IMR-90 (cell line): ENCODE measurements at regions not wholly inside any gene's neighbourhood (a gene's known extent, or its start where the extent isn't known, plus 50 kb on each side); places are given as distances from the start of the nearest gene placed in this dataset.

Experiments
- ELK1 ChIP-seq: fragments of 150-350 bp; IDR thresholded peaks from 2 replicates; pipeline ENCODE4 v1.6.1; 2016; ENCODE audit warnings: low read depth, mild to moderate bottlenecking, low read length, moderate library complexity, borderline replicate concordance
- FOS ChIP-seq: fragments of 150-350 bp; IDR thresholded peaks from 2 replicates; pipeline ENCODE4 v1.6.1; 2016; ENCODE audit warnings: low read depth, low read length
- MAZ ChIP-seq: IDR thresholded peaks from 2 replicates; pipeline ENCODE4 v1.6.1; 2012; ENCODE audit warnings: low read depth, mild to moderate bottlenecking, low read length, improper control_type of control experiment, moderate library complexity, borderline replicate concordance
- POLR2A ChIP-seq: IDR thresholded peaks from 2 replicates; pipeline ENCODE4 v1.6.1; 2012; ENCODE audit warnings: mild to moderate bottlenecking, low read depth, low read length
- RAD21 ChIP-seq: IDR thresholded peaks from 2 replicates; pipeline ENCODE4 v1.6.1; 2012; ENCODE audit warnings: low read length, improper control_type of control experiment
- RCOR1 ChIP-seq: IDR thresholded peaks from 2 replicates; pipeline ENCODE4 v1.6.1; 2012; ENCODE audit warnings: mild to moderate bottlenecking, low read length, improper control_type of control experiment; ENCODE audit not compliant: insufficient replicate concordance
- RFX5 ChIP-seq: IDR thresholded peaks from 2 replicates; pipeline ENCODE4 v1.8.0; 2012; ENCODE audit warnings: low read depth, mild to moderate bottlenecking, low read length, moderate library complexity
- USF2 ChIP-seq: fragments of 150-350 bp; IDR thresholded peaks from 2 replicates; pipeline ENCODE4 v1.6.1; 2017; ENCODE audit warnings: mild to moderate bottlenecking, antibody characterized with exemption, low read length, low read depth
- TF ChIP-seq, protein P1 (sequence below): conservative IDR thresholded peaks from 2 replicates; pipeline ENCODE4 v1.5.1; 2012; ENCODE audit warnings: mild to moderate bottlenecking, low read depth, low read length, improper control_type of control experiment

- TF ChIP-seq, protein P1, sequence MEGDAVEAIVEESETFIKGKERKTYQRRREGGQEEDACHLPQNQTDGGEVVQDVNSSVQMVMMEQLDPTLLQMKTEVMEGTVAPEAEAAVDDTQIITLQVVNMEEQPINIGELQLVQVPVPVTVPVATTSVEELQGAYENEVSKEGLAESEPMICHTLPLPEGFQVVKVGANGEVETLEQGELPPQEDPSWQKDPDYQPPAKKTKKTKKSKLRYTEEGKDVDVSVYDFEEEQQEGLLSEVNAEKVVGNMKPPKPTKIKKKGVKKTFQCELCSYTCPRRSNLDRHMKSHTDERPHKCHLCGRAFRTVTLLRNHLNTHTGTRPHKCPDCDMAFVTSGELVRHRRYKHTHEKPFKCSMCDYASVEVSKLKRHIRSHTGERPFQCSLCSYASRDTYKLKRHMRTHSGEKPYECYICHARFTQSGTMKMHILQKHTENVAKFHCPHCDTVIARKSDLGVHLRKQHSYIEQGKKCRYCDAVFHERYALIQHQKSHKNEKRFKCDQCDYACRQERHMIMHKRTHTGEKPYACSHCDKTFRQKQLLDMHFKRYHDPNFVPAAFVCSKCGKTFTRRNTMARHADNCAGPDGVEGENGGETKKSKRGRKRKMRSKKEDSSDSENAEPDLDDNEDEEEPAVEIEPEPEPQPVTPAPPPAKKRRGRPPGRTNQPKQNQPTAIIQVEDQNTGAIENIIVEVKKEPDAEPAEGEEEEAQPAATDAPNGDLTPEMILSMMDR = no peak
- TF ChIP-seq RAD21 (no peak), POLR2A (no peak), FOS (no peak), MAZ (no peak), USF2 (no peak), ELK1 (no peak), RCOR1 (no peak), RFX5 (no peak)
These were observed 257.7 kb upstream of the NFE2L3 start for GRCh38 chr7:25894002-25894901.
